ENCODE measurements at regions not wholly inside any gene's neighbourhood (a gene's known extent, or its start where the extent isn't known, plus 50 kb on each side); places are given as distances from the start of the nearest gene placed in this dataset.

- TF ChIP-seq EP300 (IDR thresholded peaks at IDR 0.05; ENCODE audit: low read depth) (no peak), CTCF (IDR thresholded peaks at IDR 0.05) (no peak), POLR2AphosphoS5 (IDR thresholded peaks at IDR 0.05) (no peak)
Observed at GRCh38 chr14:81797315-81797714, 263.7 kb upstream of the SEL1L start.

Data from transverse colon (tissue), 4 donors.